Caco-2 (cell line): ENCODE measurements at regions not wholly inside any gene's neighbourhood (a gene's known extent, or its start where the extent isn't known, plus 50 kb on each side); places are given as distances from the start of the nearest gene placed in this dataset.

Experiments
- BruUV-seq: library from RNA; stranded (reverse); fragments of 400-500 nt; replicated peaks from 2 replicates; lab custom pipeline; 2021; lab: Mats Ljungman, UMichigan
- CTCF ChIA-PET: fragments of 300-600 bp; sonication (Branson Sonifier 250); formaldehyde crosslinking; loops from one replicate; lab custom pipeline; 2022; ENCODE audit warnings: antibody characterized with exemption; lab: Charles Lee
- POLR2A ChIA-PET: fragments of 300-600 bp; sonication (Branson Sonifier 250); formaldehyde crosslinking; loops from one replicate; lab custom pipeline; 2022; ENCODE audit warnings: antibody characterized with exemption; lab: Charles Lee
- DNase-seq, 2 experiments: peaks; one replicate each; pipeline versions ENCODE4 v3.0.0 to v3.0.0-alpha.2; 2020 to 2022
- H3K27me3 ChIP-seq: replicated peaks from 2 replicates; pipeline ENCODE4 v1.6.0; 2011; ENCODE audit warnings: low read length; ENCODE audit not compliant: control insufficient read depth, insufficient read depth
- H3K36me3 ChIP-seq: 2 replicates; pipeline ENCODE4 v1.5.1; 2011; ENCODE audit warnings: low read length; ENCODE audit not compliant: control insufficient read depth, insufficient read depth
- H3K4me1 ChIP-seq: fragments of 250-450 bp; sonication (Bioruptor Pico); 2 replicates; pipeline ENCODE4 v1.5.1; 2020; ENCODE audit warnings: mild to moderate bottlenecking
- H3K4me3 ChIP-seq: 2 replicates; pipeline ENCODE4 v1.5.1; 2011; ENCODE audit warnings: low read depth, mild to moderate bottlenecking, control low read depth, low read length
- H3K9me3 ChIP-seq: fragments of 250-450 bp; sonication (Bioruptor Pico); 2 replicates; pipeline ENCODE4 v1.5.1; 2020; ENCODE audit warnings: mild to moderate bottlenecking, moderate library complexity
- H3K27ac Mint-ChIP-seq: one replicate; pipeline ENCODE4 v1.8.0; 2022; ENCODE audit warnings: mixed read lengths; ENCODE audit not compliant: unreplicated experiment
- H3K27me3 Mint-ChIP-seq: one replicate; pipeline ENCODE4 v1.8.0; 2022; ENCODE audit warnings: mixed read lengths; ENCODE audit not compliant: insufficient read depth, unreplicated experiment
- H3K36me3 Mint-ChIP-seq: one replicate; pipeline ENCODE4 v1.8.0; 2022; ENCODE audit warnings: mild to moderate bottlenecking, mixed read lengths; ENCODE audit not compliant: insufficient read depth, unreplicated experiment
- H3K4me1 Mint-ChIP-seq: one replicate; pipeline ENCODE4 v1.8.0; 2022; ENCODE audit warnings: low read depth, mixed read lengths; ENCODE audit not compliant: unreplicated experiment
- H3K4me3 Mint-ChIP-seq: one replicate; pipeline ENCODE4 v1.8.0; 2022; ENCODE audit warnings: mild to moderate bottlenecking, moderate library complexity, mixed read lengths; ENCODE audit not compliant: unreplicated experiment
- H3K9me3 Mint-ChIP-seq: one replicate; pipeline ENCODE4 v1.8.0; 2022; ENCODE audit warnings: mixed read lengths; ENCODE audit not compliant: unreplicated experiment
- CTCF ChIP-seq, 2 experiments: fragments of 200-600 bp in 1 of 2; IDR thresholded peaks; 1 replicate in 1 of 2; 2 replicates in 1 of 2; pipeline versions ENCODE4 v1.5.1 to v1.8.0; 2011 to 2022; ENCODE audit warnings: antibody characterized with exemption in 1 of 2, control low read depth in 1 of 2, inconsistent platforms in 1 of 2, low read depth in 1 of 2, low read length in 1 of 2, mild to moderate bottlenecking in 1 of 2, moderate library complexity in 1 of 2; ENCODE audit not compliant: insufficient read depth in 1 of 2, severe bottlenecking in 1 of 2, unreplicated experiment in 1 of 2
- intact Hi-C: fragments of 100-400 bp; cut with micrococcal nuclease; formaldehyde crosslinking; loops from one replicate; pipeline ENCODE4 v1.10.0; 2022; ENCODE audit not compliant: unreplicated experiment

GRCh38 chrX:150035531-150035930 lies 97.2 kb upstream of the EOLA2 start:
- H3K27ac Mint-ChIP-seq: no peak overlapping the region
- intact Hi-C loops: no loop called here
- no peaks in the 10 kb centered on the region for H3K36me3 ChIP-seq
- no peaks in the 10 kb centered on the region for H3K4me1 ChIP-seq
- H3K4me3 ChIP-seq: no peak overlapping the region
- CTCF ChIA-PET: no interaction called here
- no peaks in the 10 kb centered on the region for H3K9me3 ChIP-seq
- H3K27me3 Mint-ChIP-seq: no peaks in the 10 kb centered on the region
- DNase-seq: no peak
- no peaks in the 10 kb centered on the region for H3K27me3 ChIP-seq
- POLR2A ChIA-PET: no interaction called here
- no peak overlapping the region for H3K4me3 Mint-ChIP-seq
- H3K9me3 Mint-ChIP-seq: peaks cover 13% of the 10 kb centered on the region
- no TSS peak for BruUV-seq
- H3K4me1 Mint-ChIP-seq: no peaks in the 10 kb centered on the region
- TF ChIP-seq CTCF (IDR thresholded peaks at IDR 0.05; ENCODE audit: insufficient read depth in 1 of 2, low read depth in 1 of 2, low read length in 1 of 2, severe bottlenecking in 1 of 2, unreplicated experiment in 1 of 2): no peak
- H3K36me3 Mint-ChIP-seq: no peaks in the 10 kb centered on the region

- TF ChIP-seq CTCF (IDR thresholded peaks at IDR 0.05; ENCODE audit: insufficient read depth in 1 of 2, low read depth in 1 of 2, low read length in 1 of 2, severe bottlenecking in 1 of 2, unreplicated experiment in 1 of 2): no peak
- Mint-ChIP-seq H3K36me3 (no peaks in the 10 kb centered on the region), H3K4me1 (no peaks in the 10 kb centered on the region), H3K27me3 (no peaks in the 10 kb centered on the region), H3K27ac (no peak overlapping the region), H3K9me3 (peaks cover 13% of the 10 kb centered on the region), H3K4me3 (no peak overlapping the region)
- BruUV-seq: no TSS peak
- Histone ChIP-seq H3K9me3 (no peaks in the 10 kb centered on the region), H3K4me3 (no peak overlapping the region), H3K27me3 (no peaks in the 10 kb centered on the region), H3K4me1 (no peaks in the 10 kb centered on the region), H3K36me3 (no peaks in the 10 kb centered on the region)
- POLR2A ChIA-PET: no interaction called here
- CTCF ChIA-PET: no interaction called here
- intact Hi-C loops: no loop called here
- DNase-seq: no peak
Observed at GRCh38 chrX:150036181-150036580, 97.9 kb upstream of the EOLA2 start.

GRCh38 chrX:150036641-150037040 lies 98.3 kb upstream of the EOLA2 start:
- H3K9me3 ChIP-seq: no peaks in the 10 kb centered on the region
- TF ChIP-seq CTCF (IDR thresholded peaks at IDR 0.05; ENCODE audit: insufficient read depth in 1 of 2, low read depth in 1 of 2, low read length in 1 of 2, severe bottlenecking in 1 of 2, unreplicated experiment in 1 of 2): no peak
- Mint-ChIP-seq H3K27ac (no peak overlapping the region), H3K36me3 (no peaks in the 10 kb centered on the region), H3K9me3 (peaks cover 13% of the 10 kb centered on the region), H3K4me3 (no peak overlapping the region), H3K27me3 (no peaks in the 10 kb centered on the region), H3K4me1 (no peaks in the 10 kb centered on the region)
- POLR2A ChIA-PET: no interaction called here
- no TSS peak for BruUV-seq
- H3K27me3 ChIP-seq: no peaks in the 10 kb centered on the region
- no peaks in the 10 kb centered on the region for H3K4me1 ChIP-seq
- H3K36me3 ChIP-seq: no peaks in the 10 kb centered on the region
- intact Hi-C loops: no loop called here
- no peak for DNase-seq
- no peak overlapping the region for H3K4me3 ChIP-seq
- CTCF ChIA-PET: no interaction called here
